ENCODE measurements at regions not wholly inside any gene's neighbourhood (a gene's known extent, or its start where the extent isn't known, plus 50 kb on each side); places are given as distances from the start of the nearest gene placed in this dataset.

DNA sequence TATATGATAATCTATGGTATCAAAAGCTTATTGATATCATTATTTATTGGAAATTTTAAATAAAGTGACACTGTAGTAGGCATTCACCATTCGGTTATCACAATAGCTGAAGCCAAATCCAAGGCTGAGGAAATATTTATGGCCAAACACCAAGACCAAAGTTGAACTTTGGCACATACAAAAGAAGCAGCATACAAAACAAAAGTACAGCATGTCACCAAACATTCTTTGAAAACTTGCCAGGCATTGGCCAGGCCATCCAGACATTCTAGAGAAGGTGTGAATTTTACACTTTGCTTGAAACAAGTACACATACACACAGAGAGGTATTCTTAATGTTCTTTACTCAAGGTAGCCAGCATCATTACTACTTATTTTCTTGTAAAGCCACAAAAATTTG is 544.4 kb upstream of the CXADR start:
- intact Hi-C loops (cut with micrococcal nuclease): no loop called here
- Mint-ChIP-seq H3K4me1 (ENCODE audit: low read depth) (no peaks in the 10 kb centered on the region), H3K9me3 (peaks cover 33% of the 10 kb centered on the region), H3K27me3 (ENCODE audit: insufficient read depth) (no peaks in the 10 kb centered on the region), H3K27ac (no peak overlapping the region), H3K4me3 (no peak overlapping the region), H3K36me3 (ENCODE audit: low read depth) (no peaks in the 10 kb centered on the region)
- no peak for DNase-seq (ENCODE audit: low spot score)

DNA sequence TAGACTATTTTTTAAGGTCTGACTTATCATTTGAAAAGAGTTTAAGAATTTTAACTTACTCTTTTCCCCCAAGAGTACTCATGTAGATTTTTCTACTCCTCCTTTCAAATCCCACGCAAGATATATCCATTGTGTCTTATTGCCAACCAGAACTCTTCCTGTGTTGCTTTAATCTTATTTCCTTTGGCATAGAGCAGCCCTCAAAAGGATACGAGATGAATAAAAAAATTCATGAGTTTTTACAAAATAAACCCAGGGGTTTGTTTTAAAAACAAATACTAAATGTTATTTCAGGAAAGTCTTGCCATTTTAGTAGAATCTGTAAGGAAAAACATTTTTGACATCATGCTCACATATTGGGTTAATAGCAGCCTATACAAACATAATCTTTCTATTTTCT is 543.2 kb upstream of the CXADR start:
- intact Hi-C loops (cut with micrococcal nuclease): no loop called here
- Mint-ChIP-seq H3K36me3 (ENCODE audit: low read depth) (no peaks in the 10 kb centered on the region), H3K4me1 (ENCODE audit: low read depth) (no peaks in the 10 kb centered on the region), H3K4me3 (no peak overlapping the region), H3K27me3 (ENCODE audit: insufficient read depth) (no peaks in the 10 kb centered on the region), H3K9me3 (peaks cover 28% of the 10 kb centered on the region), H3K27ac (no peak overlapping the region)
- no peak for DNase-seq (ENCODE audit: low spot score)

DNA sequence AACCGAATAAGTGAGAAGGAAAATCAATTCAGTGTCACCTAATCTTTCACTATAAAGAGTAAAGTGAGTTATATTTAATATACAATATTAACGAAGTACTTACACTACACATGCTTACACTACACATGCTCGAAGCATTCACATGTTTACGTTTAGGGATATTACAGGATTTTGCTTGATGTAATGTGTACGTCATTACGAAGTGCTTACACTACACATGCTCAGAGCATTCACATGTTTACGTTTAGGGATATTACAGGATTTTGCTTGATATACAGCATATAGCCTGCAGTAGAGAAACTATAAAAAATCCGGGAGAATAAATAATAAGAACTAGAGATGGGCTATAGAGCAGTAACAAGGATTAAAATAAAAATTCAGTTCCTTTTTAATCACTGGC is 538.8 kb upstream of the CXADR start:
- DNase-seq (ENCODE audit: low spot score): no peak
- Mint-ChIP-seq H3K4me1 (ENCODE audit: low read depth) (no peaks in the 10 kb centered on the region), H3K9me3 (peaks cover 8% of the 10 kb centered on the region), H3K27me3 (ENCODE audit: insufficient read depth) (no peaks in the 10 kb centered on the region), H3K27ac (no peak overlapping the region), H3K4me3 (no peak overlapping the region), H3K36me3 (ENCODE audit: low read depth) (no peaks in the 10 kb centered on the region)
- intact Hi-C loops (cut with micrococcal nuclease): no loop called here

DNA sequence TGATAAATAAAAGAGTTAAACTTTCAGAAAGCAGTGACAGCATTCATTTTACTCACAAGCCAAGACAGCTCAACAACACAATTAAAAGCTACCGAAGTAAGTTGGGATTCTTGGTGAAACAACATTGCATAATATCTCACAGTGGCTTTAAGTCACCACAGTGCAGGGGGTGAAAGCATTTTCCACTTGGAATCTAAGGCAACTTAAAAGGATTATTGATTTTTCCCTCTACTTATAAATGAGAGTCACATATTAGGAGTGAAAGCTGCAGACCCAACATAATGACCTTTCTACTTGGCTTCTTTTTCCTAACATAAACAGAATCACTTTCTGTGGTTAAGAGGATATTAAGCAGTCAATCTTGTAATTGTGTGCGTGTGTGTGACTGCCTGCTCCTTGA is 536.6 kb upstream of the CXADR start:
- peaks cover 4% of the 10 kb centered on the region for H3K9me3 Mint-ChIP-seq
- no peak overlapping the region for H3K4me3 Mint-ChIP-seq
- H3K27ac Mint-ChIP-seq: no peak overlapping the region
- H3K27me3 Mint-ChIP-seq (ENCODE audit: insufficient read depth): no peaks in the 10 kb centered on the region
- no peak for DNase-seq (ENCODE audit: low spot score)
- intact Hi-C loops (cut with micrococcal nuclease): no loop called here
- H3K4me1 Mint-ChIP-seq (ENCODE audit: low read depth): no peaks in the 10 kb centered on the region
- no peaks in the 10 kb centered on the region for H3K36me3 Mint-ChIP-seq (ENCODE audit: low read depth)

DNA sequence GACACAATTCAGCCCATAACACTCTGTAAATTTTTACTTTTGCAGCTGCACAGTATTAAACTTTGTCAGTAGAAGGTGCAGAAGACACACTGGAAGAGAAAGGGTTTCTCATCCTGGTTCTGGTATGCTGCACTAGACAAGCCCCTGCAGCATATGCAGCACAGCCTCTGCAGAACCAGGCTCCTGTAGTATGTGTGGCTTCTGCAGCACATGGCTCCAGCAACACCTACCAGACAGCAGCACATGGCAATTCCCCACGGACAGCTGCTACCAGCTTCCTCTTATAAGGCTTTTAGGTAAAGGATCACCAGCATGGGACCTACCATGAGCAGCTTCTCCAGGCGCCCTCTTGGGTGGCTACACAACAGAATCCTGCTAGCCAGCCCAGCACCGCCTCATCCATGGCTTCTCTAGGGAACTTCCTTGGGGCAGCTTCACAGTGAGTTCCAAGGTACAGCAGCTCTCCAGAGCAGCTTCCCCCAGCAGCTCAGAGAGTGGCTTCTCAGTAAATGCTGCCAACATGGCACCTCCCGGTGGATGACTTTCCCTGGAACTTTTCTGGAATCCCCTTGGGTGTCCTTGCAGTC is 534.4 kb upstream of the CXADR start:
- peaks cover 4% of the 10 kb centered on the region for H3K9me3 Mint-ChIP-seq
- H3K4me3 Mint-ChIP-seq: no peak overlapping the region
- H3K27me3 Mint-ChIP-seq (ENCODE audit: insufficient read depth): no peaks in the 10 kb centered on the region
- H3K36me3 Mint-ChIP-seq (ENCODE audit: low read depth): no peaks in the 10 kb centered on the region
- no peak overlapping the region for H3K27ac Mint-ChIP-seq
- H3K4me1 Mint-ChIP-seq (ENCODE audit: low read depth): no peaks in the 10 kb centered on the region
- intact Hi-C loops (cut with micrococcal nuclease): no loop called here
- DNase-seq (ENCODE audit: low spot score): no peak

DNA sequence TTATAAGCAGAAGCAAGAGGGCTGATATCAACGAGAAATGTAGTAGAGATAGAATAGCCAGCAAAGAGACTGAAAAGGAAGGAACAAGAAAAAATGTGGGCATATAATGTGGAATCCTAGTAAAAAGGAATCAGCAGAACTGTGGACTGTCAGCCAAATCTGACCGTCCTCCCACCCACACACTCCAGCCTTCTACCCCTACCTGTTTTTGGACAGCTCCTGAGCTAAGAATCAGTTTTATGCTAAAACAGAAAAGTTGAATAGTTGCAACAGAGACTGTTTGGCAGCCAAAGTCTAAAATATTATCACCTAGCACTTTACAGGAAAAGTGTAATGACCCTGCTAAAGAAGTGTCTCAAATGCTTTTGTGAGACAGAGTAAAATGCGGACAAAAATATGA is 533.3 kb upstream of the CXADR start:
- H3K27me3 Mint-ChIP-seq (ENCODE audit: insufficient read depth): no peaks in the 10 kb centered on the region
- no peak overlapping the region for H3K4me3 Mint-ChIP-seq
- H3K27ac Mint-ChIP-seq: no peak overlapping the region
- no peak for DNase-seq (ENCODE audit: low spot score)
- intact Hi-C loops (cut with micrococcal nuclease): no loop called here
- H3K36me3 Mint-ChIP-seq (ENCODE audit: low read depth): no peaks in the 10 kb centered on the region
- H3K9me3 Mint-ChIP-seq: peaks cover 7% of the 10 kb centered on the region
- H3K4me1 Mint-ChIP-seq (ENCODE audit: low read depth): no peaks in the 10 kb centered on the region

DNA sequence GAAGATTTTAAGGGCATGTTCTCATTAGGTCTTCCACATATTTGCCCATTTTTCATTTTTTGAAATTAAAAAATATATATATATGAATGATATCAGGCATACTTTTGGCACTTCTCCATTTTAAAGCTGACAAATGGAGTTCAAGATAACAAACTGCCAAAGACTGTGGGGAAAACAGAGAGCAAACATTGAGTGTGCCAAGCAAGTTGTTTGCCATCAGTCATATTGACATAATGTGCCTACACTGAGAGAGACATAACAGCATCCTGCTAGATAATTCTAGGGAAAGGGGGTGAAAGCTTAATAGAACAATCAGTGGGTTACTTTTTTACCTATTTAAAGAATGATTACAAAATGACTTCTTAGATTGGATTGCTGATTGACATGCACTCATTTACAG is 529.4 kb upstream of the CXADR start:
- Mint-ChIP-seq H3K36me3 (ENCODE audit: low read depth) (no peaks in the 10 kb centered on the region), H3K27ac (no peak overlapping the region), H3K9me3 (peaks cover 8% of the 10 kb centered on the region), H3K4me1 (ENCODE audit: low read depth) (no peaks in the 10 kb centered on the region), H3K27me3 (ENCODE audit: insufficient read depth) (no peaks in the 10 kb centered on the region), H3K4me3 (no peak overlapping the region)
- no peak for DNase-seq (ENCODE audit: low spot score)
- intact Hi-C loops (cut with micrococcal nuclease): no loop called here

DNA sequence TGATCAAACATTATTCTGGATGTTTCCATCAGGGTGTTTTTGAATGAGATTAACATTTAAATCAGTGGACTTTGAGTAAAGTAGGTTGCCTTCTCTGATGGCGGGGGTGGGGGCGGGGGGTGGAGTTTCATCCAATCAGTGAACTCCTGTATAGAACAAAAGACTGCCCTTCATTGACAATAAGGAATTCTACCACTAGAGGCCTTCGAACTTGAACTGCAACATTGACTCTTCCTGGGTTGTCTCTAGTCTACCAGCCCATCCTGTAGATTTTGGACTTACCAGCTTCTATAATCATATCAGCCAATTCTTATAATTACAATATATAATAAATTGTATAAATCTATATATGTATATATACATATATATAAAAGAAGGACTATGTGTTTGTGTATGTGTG is 520.4 kb upstream of the CXADR start:
- Mint-ChIP-seq H3K4me3 (no peak overlapping the region), H3K9me3 (peaks cover 27% of the 10 kb centered on the region), H3K4me1 (ENCODE audit: low read depth) (no peaks in the 10 kb centered on the region), H3K27me3 (ENCODE audit: insufficient read depth) (no peaks in the 10 kb centered on the region), H3K27ac (no peak overlapping the region), H3K36me3 (ENCODE audit: low read depth) (no peaks in the 10 kb centered on the region)
- intact Hi-C loops (cut with micrococcal nuclease): no loop called here
- no peak for DNase-seq (ENCODE audit: low spot score)

DNA sequence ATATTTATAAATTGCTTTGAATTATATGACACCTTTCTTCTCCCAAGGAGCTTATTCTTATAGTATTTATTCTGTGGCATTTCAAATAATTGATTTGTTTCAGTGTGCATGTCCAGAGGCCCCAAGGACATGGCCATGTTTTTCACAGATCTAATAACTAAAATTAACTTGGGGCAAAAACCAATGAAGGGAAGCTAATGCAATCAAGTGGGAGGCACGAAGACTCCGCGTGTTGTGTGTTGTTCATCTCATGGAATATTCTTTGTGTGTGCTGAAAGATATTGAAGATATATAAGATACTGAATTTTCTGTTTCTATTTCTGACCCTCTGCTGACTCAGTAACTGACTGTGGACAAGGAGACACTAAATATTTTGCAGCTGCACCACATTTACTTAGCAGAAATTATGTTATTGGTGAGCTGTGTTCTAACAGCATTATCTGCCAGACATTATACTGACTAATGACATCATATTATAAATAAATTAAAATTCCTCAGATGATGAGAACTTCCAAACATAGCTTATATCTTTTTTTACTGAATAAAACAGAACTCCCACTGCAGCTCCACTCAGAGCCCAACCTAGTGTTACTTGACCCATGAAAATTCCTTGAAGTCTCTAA is 519.3 kb upstream of the CXADR start:
- Mint-ChIP-seq H3K27ac (no peak overlapping the region), H3K27me3 (ENCODE audit: insufficient read depth) (no peaks in the 10 kb centered on the region), H3K4me3 (no peak overlapping the region), H3K36me3 (ENCODE audit: low read depth) (no peaks in the 10 kb centered on the region), H3K4me1 (ENCODE audit: low read depth) (no peaks in the 10 kb centered on the region), H3K9me3 (peaks cover 20% of the 10 kb centered on the region)
- DNase-seq (ENCODE audit: low spot score): no peak
- intact Hi-C loops (cut with micrococcal nuclease): no loop called here

DNA sequence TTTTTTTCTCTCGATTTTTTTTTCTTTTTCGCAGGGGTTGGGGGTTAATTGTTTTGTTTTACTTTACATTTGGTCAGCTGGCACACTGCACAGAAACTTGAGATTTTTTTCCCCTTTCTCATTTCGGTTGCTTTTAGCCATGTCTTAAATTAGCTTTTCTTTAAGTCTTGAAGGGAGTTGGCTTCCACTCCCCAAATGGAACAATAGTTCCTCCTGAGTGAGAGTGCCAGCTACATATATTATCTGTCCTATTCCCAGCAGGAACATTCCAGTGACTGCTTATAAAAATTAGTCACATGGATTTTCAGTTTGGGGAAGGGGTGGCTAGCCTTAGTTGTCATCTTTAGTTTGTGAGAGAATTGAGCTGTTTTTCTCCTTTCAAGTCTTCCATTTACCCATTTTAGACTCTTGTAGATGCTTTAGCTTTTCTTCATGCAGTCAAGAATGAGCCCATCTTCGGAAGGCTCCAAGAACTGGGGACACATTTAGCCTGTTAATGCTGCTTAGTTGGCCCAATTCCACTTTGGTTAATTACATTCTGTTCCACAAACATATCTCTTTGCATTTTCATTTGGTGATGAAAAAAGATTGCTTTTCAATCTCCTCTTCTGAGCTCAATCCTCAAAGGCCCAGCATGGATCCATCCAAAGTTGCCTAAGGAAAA is 510.1 kb upstream of the CXADR start:
- no peak for DNase-seq (ENCODE audit: low spot score)
- intact Hi-C loops (cut with micrococcal nuclease): no loop called here
- Mint-ChIP-seq H3K4me1 (ENCODE audit: low read depth) (no peaks in the 10 kb centered on the region), H3K27me3 (ENCODE audit: insufficient read depth) (no peaks in the 10 kb centered on the region), H3K36me3 (ENCODE audit: low read depth) (no peaks in the 10 kb centered on the region), H3K9me3 (peaks cover 31% of the 10 kb centered on the region), H3K4me3 (no peak overlapping the region), H3K27ac (no peak overlapping the region)

DNA sequence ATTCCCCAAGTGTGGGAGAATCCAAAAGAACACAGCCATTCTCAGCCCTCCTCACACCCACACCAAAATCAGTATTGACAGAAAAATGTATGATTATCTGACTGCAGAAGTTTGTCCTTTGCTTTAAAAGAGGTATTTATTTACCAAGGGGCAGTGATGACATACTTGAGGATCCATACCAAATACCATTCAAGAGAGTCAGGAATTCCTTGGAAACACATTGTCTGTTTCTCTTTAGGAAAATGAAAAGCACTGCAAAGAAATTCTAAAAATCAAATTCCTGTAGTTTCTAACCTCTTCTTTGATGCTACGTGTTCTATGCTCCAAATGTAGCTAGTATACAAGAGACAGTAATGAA is 509.6 kb upstream of the CXADR start:
- H3K27ac Mint-ChIP-seq: no peak overlapping the region
- H3K36me3 Mint-ChIP-seq (ENCODE audit: low read depth): no peaks in the 10 kb centered on the region
- intact Hi-C loops (cut with micrococcal nuclease): no loop called here
- H3K4me1 Mint-ChIP-seq (ENCODE audit: low read depth): no peaks in the 10 kb centered on the region
- H3K9me3 Mint-ChIP-seq: peaks cover 31% of the 10 kb centered on the region
- H3K4me3 Mint-ChIP-seq: no peak overlapping the region
- DNase-seq (ENCODE audit: low spot score): no peak
- no peaks in the 10 kb centered on the region for H3K27me3 Mint-ChIP-seq (ENCODE audit: insufficient read depth)

DNA sequence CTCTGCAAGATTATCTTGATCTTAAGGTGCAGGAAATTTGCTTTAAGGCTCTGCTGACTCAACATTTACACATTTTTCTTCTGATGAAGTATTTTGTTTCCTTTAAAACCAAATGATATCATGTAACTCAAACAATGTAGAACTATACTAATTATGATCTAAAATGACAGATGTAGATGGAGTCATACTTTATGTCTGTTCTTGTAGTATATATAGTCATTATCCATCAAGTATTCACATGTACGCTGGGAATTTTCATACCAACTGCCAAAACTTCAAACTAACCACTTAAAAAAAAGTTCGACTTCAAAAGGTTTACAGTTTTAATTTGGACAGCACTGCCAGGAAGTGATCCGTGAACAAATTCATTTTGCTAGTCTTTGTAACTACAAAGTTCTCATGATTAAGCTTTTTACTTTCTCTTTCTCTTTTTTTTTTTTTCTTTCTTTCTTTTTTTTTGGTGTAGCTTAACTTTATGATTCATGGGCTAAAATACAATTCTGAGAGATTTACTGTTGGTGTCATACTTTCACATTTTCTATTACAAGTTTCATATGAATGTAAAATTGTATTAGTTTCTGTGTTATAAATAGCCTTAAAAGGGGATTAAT is 509.0 kb upstream of the CXADR start:
- H3K36me3 Mint-ChIP-seq (ENCODE audit: low read depth): no peaks in the 10 kb centered on the region
- intact Hi-C loops (cut with micrococcal nuclease): no loop called here
- H3K27ac Mint-ChIP-seq: no peak overlapping the region

DNA sequence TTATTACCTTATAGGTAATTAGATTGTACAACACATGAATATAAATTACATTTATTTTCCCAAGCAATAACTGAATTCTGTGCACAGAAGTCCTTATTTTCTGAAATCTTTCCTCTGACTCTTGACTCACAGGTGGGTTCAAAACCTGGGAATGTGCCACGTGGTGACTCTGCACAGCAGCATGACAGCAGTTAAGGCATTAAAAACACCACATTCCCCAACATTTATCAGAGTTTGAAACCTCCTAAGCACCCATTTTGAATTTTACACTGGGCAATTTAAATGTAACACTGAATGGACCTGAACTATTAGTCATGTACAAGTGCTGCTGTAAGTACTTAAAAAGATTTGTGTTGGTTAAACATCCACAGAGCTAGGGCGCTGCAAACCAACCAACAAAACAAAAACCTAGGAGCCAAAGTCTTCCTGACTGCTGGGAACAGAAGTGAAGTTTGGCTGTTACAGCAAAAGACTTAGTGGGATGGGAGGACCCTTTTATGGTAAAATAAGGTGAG is 480.6 kb upstream of the CXADR start:
- DNase-seq (ENCODE audit: low spot score): no peak
- intact Hi-C loops (cut with micrococcal nuclease): no loop called here
- Mint-ChIP-seq H3K4me3 (no peak overlapping the region), H3K36me3 (ENCODE audit: low read depth) (no peaks in the 10 kb centered on the region), H3K27me3 (ENCODE audit: insufficient read depth) (no peaks in the 10 kb centered on the region), H3K4me1 (ENCODE audit: low read depth) (no peaks in the 10 kb centered on the region), H3K9me3 (peaks cover 33% of the 10 kb centered on the region), H3K27ac (no peak overlapping the region)

More for the DNA sequence above, 509.0 kb upstream of the CXADR start:
- Mint-ChIP-seq H3K4me1 (ENCODE audit: low read depth) (no peaks in the 10 kb centered on the region), H3K9me3 (peaks cover 29% of the 10 kb centered on the region), H3K27me3 (ENCODE audit: insufficient read depth) (no peaks in the 10 kb centered on the region), H3K4me3 (no peak overlapping the region)
- DNase-seq (ENCODE audit: low spot score): no peak

Measured in activated T-helper 1 cell treated with anti-CD3 and anti-CD28 coated beads, Interleukin-12 subunit alpha, Interleukin-12 subunit beta, Interleukin-2, Interleukin-4 antibody, amounts not matched to agents 30 ng/mL and 10 ng/mL and 1 ng/mL, durations not matched to agents 14 hours and 24 hours and 36 hours (primary cell).